Gastrocnemius medialis (tissue), 4 donors: ENCODE measurements at regions not wholly inside any gene's neighbourhood (a gene's known extent, or its start where the extent isn't known, plus 50 kb on each side); places are given as distances from the start of the nearest gene placed in this dataset.

ENCODE experiments used
- CTCF ChIP-seq, 5 experiments: fragments of 450-650 bp in 3 of 5; fragments of 200-600 bp in 2 of 5; sonication (generic) in 2 of 5; IDR thresholded peaks in 4 of 5; conservative IDR thresholded peaks in 1 of 5; 1 replicate in 4 of 5; 2 replicates in 1 of 5; pipeline ENCODE4 v1.5.1; 2016 to 2019; ENCODE audit warnings: antibody characterized with exemption in 5 of 5, mild to moderate bottlenecking in 3 of 5, moderate library complexity in 3 of 5
- POLR2A ChIP-seq, 2 donors: fragments of 450-650 bp; IDR thresholded peaks; one replicate each; pipeline ENCODE4 v1.6.1; 2017; ENCODE audit warnings: antibody characterized with exemption in 2 of 2, mild to moderate bottlenecking in 2 of 2, moderate library complexity in 2 of 2

GRCh38 chr1:70827030-70827429 lies 220.6 kb downstream of the PTGER3 start:
- TF ChIP-seq CTCF (IDR thresholded peaks at IDR 0.05 in 4 of 5, conservative IDR thresholded peaks at IDR 0.05 in 1 of 5), result no peak
- TF ChIP-seq POLR2A (IDR thresholded peaks at IDR 0.05), result no peak
